GM23338 (cell line): ENCODE measurements at regions not wholly inside any gene's neighbourhood (a gene's known extent, or its start where the extent isn't known, plus 50 kb on each side); places are given as distances from the start of the nearest gene placed in this dataset.

Experiments used
- ATAC-seq: fragments of 200-7000 bp; cut with Tn5 transposase; 3 replicates; pipeline ENCODE4 v1.9.1; 2020
- DNase-seq: peaks from one replicate; pipeline ENCODE4 v3.0.0-alpha.2; 2015; ENCODE audit warnings: low spot score
- H2AFZ ChIP-seq: fragments of 200-600 bp; sonication (generic); 2 replicates; pipeline ENCODE4 v1.8.0; 2016; ENCODE audit warnings: antibody characterized with exemption, mild to moderate bottlenecking, moderate library complexity
- H3F3A ChIP-seq: fragments of 200-600 bp; sonication (generic); replicated peaks from 2 replicates; pipeline ENCODE4 v1.8.0; 2017; ENCODE audit warnings: antibody characterized with exemption, mixed run types, low read depth
- H3K27ac ChIP-seq: fragments of 200-600 bp; sonication (generic); 2 replicates; pipeline ENCODE4 v1.6.1; 2016; ENCODE audit warnings: low read depth
- H3K27me3 ChIP-seq: fragments of 200-600 bp; sonication (generic); 2 replicates; pipeline ENCODE4 v1.8.0; 2016; ENCODE audit warnings: mild to moderate bottlenecking, mixed run types, moderate library complexity; ENCODE audit not compliant: insufficient read depth
- H3K36me3 ChIP-seq: fragments of 200-600 bp; sonication (generic); 2 replicates; pipeline ENCODE4 v1.8.0; 2016; ENCODE audit warnings: mild to moderate bottlenecking; ENCODE audit not compliant: insufficient read depth
- H3K4me1 ChIP-seq: fragments of 200-600 bp; sonication (generic); 2 replicates; pipeline ENCODE4 v1.8.0; 2016; ENCODE audit warnings: mild to moderate bottlenecking, moderate library complexity; ENCODE audit not compliant: insufficient read depth
- H3K4me2 ChIP-seq: fragments of 200-600 bp; sonication (generic); 2 replicates; pipeline ENCODE4 v1.7.1; 2017; ENCODE audit warnings: mixed run types
- H3K4me3 ChIP-seq: fragments of 200-600 bp; sonication (generic); 2 replicates; pipeline ENCODE4 v1.6.1; 2016; ENCODE audit warnings: mixed run types
- H3K79me2 ChIP-seq: fragments of 200-600 bp; sonication (generic); replicated peaks from 2 replicates; pipeline ENCODE4 v1.8.0; 2017; ENCODE audit warnings: mild to moderate bottlenecking; ENCODE audit not compliant: insufficient read depth
- H3K9me2 ChIP-seq: fragments of 200-600 bp; sonication (generic); 2 replicates; pipeline ENCODE4 v1.8.0; 2017; ENCODE audit not compliant: insufficient read depth
- H4K20me1 ChIP-seq: fragments of 200-600 bp; sonication (generic); replicated peaks from 2 replicates; pipeline ENCODE4 v1.8.0; 2017; ENCODE audit warnings: mild to moderate bottlenecking; ENCODE audit not compliant: insufficient read depth
- H3K27ac Mint-ChIP-seq: 2 replicates; pipeline ENCODE4 v1.8.0; 2020; ENCODE audit warnings: inconsistent platforms, mild to moderate bottlenecking, moderate library complexity, mixed read lengths
- H3K27me3 Mint-ChIP-seq: 3 replicates; pipeline ENCODE4 v1.8.0; 2022; ENCODE audit warnings: low read depth, mild to moderate bottlenecking, moderate library complexity, mixed read lengths, inconsistent platforms; ENCODE audit not compliant: insufficient read depth, poor library complexity
- H3K36me3 Mint-ChIP-seq: 3 replicates; pipeline ENCODE4 v1.8.0; 2021; ENCODE audit warnings: low read depth, mild to moderate bottlenecking, inconsistent platforms, moderate library complexity, mixed read lengths
- H3K4me1 Mint-ChIP-seq: 3 replicates; pipeline ENCODE4 v1.8.0; 2020; ENCODE audit warnings: mild to moderate bottlenecking, inconsistent platforms, mixed read lengths
- H3K4me3 Mint-ChIP-seq: 3 replicates; pipeline ENCODE4 v1.8.0; 2021; ENCODE audit warnings: moderate library complexity, mild to moderate bottlenecking, inconsistent platforms, mixed read lengths
- H3K9me3 Mint-ChIP-seq: 3 replicates; pipeline ENCODE4 v1.8.0; 2020; ENCODE audit warnings: moderate library complexity, mild to moderate bottlenecking, inconsistent platforms, mixed read lengths
- CREB1 ChIP-seq: fragments of 250-450 bp; sonication (Bioruptor Pico); IDR thresholded peaks from 2 replicates; pipeline ENCODE4 v1.5.0; 2020; ENCODE audit warnings: low read depth, mild to moderate bottlenecking, moderate library complexity
- CTCF ChIP-seq, 2 experiments: fragments of 200-600 bp in 1 of 2; sonication (generic) in 1 of 2; conservative IDR thresholded peaks; 2 replicates each; pipeline versions ENCODE4 v1.5.1 to v1.6.1; 2016 to 2017; ENCODE audit warnings: antibody characterized with exemption in 2 of 2, low read depth in 2 of 2, mild to moderate bottlenecking in 2 of 2, moderate library complexity in 1 of 2
- EZH2 ChIP-seq: fragments of 200-600 bp; sonication (generic); IDR thresholded peaks from one replicate; pipeline ENCODE4 v1.8.0; 2017; ENCODE audit warnings: antibody characterized with exemption, mild to moderate bottlenecking, low read depth; ENCODE audit not compliant: unreplicated experiment
- EZH2phosphoT487 ChIP-seq: fragments of 200-600 bp; sonication (generic); IDR thresholded peaks from one replicate; pipeline ENCODE4 v1.8.1; 2018; ENCODE audit warnings: antibody characterized with exemption; ENCODE audit not compliant: unreplicated experiment
- JUNB ChIP-seq: IDR thresholded peaks from one replicate; pipeline ENCODE4 v1.6.1; 2016; ENCODE audit warnings: antibody characterized with exemption; ENCODE audit not compliant: unreplicated experiment
- NANOG ChIP-seq: IDR thresholded peaks from 2 replicates; pipeline ENCODE4 v1.6.1; 2016; ENCODE audit warnings: antibody characterized with exemption, borderline replicate concordance
- POLR2AphosphoS5 ChIP-seq: IDR thresholded peaks from 2 replicates; pipeline ENCODE4 v1.6.1; 2016; ENCODE audit warnings: antibody characterized with exemption, low read depth
- STAT1 ChIP-seq: IDR thresholded peaks from one replicate; pipeline ENCODE4 v1.6.1; 2016; ENCODE audit warnings: antibody characterized with exemption; ENCODE audit not compliant: unreplicated experiment
- ZNF114 ChIP-seq: fragments of 250-450 bp; sonication (Bioruptor Pico); IDR thresholded peaks from 2 replicates; pipeline ENCODE4 v1.5.0; 2020; ENCODE audit warnings: mild to moderate bottlenecking, moderate library complexity
- ZNF331 ChIP-seq: fragments of 250-450 bp; sonication (Bioruptor Pico); IDR thresholded peaks from 2 replicates; pipeline ENCODE4 v1.5.0; 2020; ENCODE audit warnings: low read depth, mild to moderate bottlenecking, moderate library complexity
- ZNF462 ChIP-seq: fragments of 250-450 bp; sonication (Bioruptor Pico); IDR thresholded peaks from 2 replicates; pipeline ENCODE4 v1.5.0; 2020; ENCODE audit warnings: mild to moderate bottlenecking, moderate library complexity
- TF ChIP-seq, protein P1 (sequence below): IDR thresholded peaks from 2 replicates; pipeline ENCODE4 v1.6.1; 2016; ENCODE audit warnings: antibody characterized with exemption
- TF ChIP-seq, protein P2 (sequence below): IDR thresholded peaks from one replicate; pipeline ENCODE4 v1.6.1; 2018; ENCODE audit warnings: antibody characterized with exemption; ENCODE audit not compliant: unreplicated experiment

- no peaks in the 10 kb centered on the region for H3K9me3 Mint-ChIP-seq
- no peak for ATAC-seq
These were observed 103.5 kb upstream of the COL5A1 start for GRCh38 chr9:134537951-134538641.

More at GRCh38 chr9:134537951-134538641, 103.5 kb upstream of the COL5A1 start:
- no peaks in the 10 kb centered on the region for H3K4me1 ChIP-seq
- H4K20me1 ChIP-seq, result no peaks in the 10 kb centered on the region
- no peak overlapping the region for H3K27ac ChIP-seq
- H2AFZ ChIP-seq, result no peak overlapping the region
- DNase-seq, result no peak
- H3K27me3 ChIP-seq, result no peaks in the 10 kb centered on the region
- no peaks in the 10 kb centered on the region for H3K79me2 ChIP-seq
- no peaks in the 10 kb centered on the region for H3F3A ChIP-seq
- Mint-ChIP-seq H3K4me1 (0 out of 3 replicates have a peak, but pooled peaks cover 2% of the 10 kb centered on the region), H3K27me3 (peaks cover 2% of the 10 kb centered on the region), H3K36me3 (no peaks in the 10 kb centered on the region; the same call in 2 of the 3 replicates), H3K27ac (no peak overlapping the region), H3K4me3 (no peak overlapping the region)
- no peak overlapping the region for H3K4me2 ChIP-seq
- no peaks in the 10 kb centered on the region for H3K36me3 ChIP-seq
- TF ChIP-seq, protein P1, sequence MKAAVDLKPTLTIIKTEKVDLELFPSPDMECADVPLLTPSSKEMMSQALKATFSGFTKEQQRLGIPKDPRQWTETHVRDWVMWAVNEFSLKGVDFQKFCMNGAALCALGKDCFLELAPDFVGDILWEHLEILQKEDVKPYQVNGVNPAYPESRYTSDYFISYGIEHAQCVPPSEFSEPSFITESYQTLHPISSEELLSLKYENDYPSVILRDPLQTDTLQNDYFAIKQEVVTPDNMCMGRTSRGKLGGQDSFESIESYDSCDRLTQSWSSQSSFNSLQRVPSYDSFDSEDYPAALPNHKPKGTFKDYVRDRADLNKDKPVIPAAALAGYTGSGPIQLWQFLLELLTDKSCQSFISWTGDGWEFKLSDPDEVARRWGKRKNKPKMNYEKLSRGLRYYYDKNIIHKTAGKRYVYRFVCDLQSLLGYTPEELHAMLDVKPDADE, result no peak
- TF ChIP-seq NANOG (no peak), STAT1 (no peak), CREB1 (CRISPR knock-in tag) (no peak), JUNB (no peak), ZNF462 (CRISPR knock-in tag) (no peak), ZNF331 (CRISPR knock-in tag) (no peak), POLR2AphosphoS5 (no peak), CTCF (conservative IDR thresholded peaks at IDR 0.05; ENCODE audit: low read depth in 2 of 2) (no peak), ZNF114 (CRISPR knock-in tag) (no peak), EZH2 (no peak), EZH2phosphoT487 (no peak)
- TF ChIP-seq, protein P2, sequence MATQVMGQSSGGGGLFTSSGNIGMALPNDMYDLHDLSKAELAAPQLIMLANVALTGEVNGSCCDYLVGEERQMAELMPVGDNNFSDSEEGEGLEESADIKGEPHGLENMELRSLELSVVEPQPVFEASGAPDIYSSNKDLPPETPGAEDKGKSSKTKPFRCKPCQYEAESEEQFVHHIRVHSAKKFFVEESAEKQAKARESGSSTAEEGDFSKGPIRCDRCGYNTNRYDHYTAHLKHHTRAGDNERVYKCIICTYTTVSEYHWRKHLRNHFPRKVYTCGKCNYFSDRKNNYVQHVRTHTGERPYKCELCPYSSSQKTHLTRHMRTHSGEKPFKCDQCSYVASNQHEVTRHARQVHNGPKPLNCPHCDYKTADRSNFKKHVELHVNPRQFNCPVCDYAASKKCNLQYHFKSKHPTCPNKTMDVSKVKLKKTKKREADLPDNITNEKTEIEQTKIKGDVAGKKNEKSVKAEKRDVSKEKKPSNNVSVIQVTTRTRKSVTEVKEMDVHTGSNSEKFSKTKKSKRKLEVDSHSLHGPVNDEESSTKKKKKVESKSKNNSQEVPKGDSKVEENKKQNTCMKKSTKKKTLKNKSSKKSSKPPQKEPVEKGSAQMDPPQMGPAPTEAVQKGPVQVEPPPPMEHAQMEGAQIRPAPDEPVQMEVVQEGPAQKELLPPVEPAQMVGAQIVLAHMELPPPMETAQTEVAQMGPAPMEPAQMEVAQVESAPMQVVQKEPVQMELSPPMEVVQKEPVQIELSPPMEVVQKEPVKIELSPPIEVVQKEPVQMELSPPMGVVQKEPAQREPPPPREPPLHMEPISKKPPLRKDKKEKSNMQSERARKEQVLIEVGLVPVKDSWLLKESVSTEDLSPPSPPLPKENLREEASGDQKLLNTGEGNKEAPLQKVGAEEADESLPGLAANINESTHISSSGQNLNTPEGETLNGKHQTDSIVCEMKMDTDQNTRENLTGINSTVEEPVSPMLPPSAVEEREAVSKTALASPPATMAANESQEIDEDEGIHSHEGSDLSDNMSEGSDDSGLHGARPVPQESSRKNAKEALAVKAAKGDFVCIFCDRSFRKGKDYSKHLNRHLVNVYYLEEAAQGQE, result no peak
- no peak overlapping the region for H3K4me3 ChIP-seq
- no peaks in the 10 kb centered on the region for H3K9me2 ChIP-seq
